Liver (tissue), 3 donors: ENCODE measurements at regions not wholly inside any gene's neighbourhood (a gene's known extent, or its start where the extent isn't known, plus 50 kb on each side); places are given as distances from the start of the nearest gene placed in this dataset.

Experiments
- FOXA1 ChIP-seq: IDR thresholded peaks from 2 replicates; pipeline ENCODE4 v1.6.1; 2016; ENCODE audit warnings: antibody characterized with exemption
- RAD21 ChIP-seq, 2 donors: IDR thresholded peaks; 2 replicates each; pipeline ENCODE4 v1.6.1; 2016; ENCODE audit warnings: antibody characterized with exemption in 2 of 2, mild to moderate bottlenecking in 2 of 2
- RXRA ChIP-seq, 2 donors: IDR thresholded peaks; 2 replicates each; pipeline ENCODE4 v1.6.1; 2017 to 2018; ENCODE audit warnings: antibody characterized with exemption in 2 of 2, mild to moderate bottlenecking in 1 of 2
- TAF1 ChIP-seq: conservative IDR thresholded peaks from 2 replicates; pipeline ENCODE4 v1.6.1; 2016; ENCODE audit warnings: antibody characterized with exemption, mild to moderate bottlenecking
- TF ChIP-seq, protein P1 (sequence below): IDR thresholded peaks from 2 replicates; pipeline ENCODE4 v1.6.1; 2016; ENCODE audit warnings: antibody characterized with exemption
- TF ChIP-seq, protein P2 (sequence below): fragments of 150-350 bp; IDR thresholded peaks from 2 replicates; pipeline ENCODE4 v1.5.1; 2017; ENCODE audit warnings: improper control_type of control experiment, low read depth, low read length; ENCODE audit not compliant: missing input control
- TF ChIP-seq, protein P3 (sequence below): IDR thresholded peaks from 2 replicates; pipeline ENCODE4 v1.6.1; 2016; ENCODE audit warnings: antibody characterized with exemption, mild to moderate bottlenecking
- donor health status: healthy.
- donor health status: healthy.

DNA sequence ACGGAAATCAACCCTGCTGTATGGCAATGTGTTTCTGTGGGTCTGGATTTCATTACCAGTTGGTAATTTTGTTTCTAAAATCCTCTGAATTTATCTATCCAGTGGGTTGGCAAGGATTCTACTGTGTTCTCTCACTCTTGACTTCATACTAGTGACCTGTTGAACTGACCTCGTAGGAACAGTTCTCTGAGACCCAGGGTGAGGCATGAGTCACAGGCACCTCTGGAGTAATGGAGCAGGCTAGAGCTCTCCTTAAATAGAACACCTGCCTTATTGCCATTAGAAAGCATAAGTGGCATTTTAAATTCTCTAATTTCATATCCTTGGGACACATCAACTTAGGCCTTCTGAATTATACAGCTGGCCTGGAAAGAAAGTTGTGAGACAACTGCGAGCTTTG is 258.3 kb upstream of the NAV3 start:
- TF ChIP-seq TAF1: no peak
- TF ChIP-seq, protein P1, sequence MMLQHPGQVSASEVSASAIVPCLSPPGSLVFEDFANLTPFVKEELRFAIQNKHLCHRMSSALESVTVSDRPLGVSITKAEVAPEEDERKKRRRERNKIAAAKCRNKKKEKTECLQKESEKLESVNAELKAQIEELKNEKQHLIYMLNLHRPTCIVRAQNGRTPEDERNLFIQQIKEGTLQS: no peak
- TF ChIP-seq, protein P2, sequence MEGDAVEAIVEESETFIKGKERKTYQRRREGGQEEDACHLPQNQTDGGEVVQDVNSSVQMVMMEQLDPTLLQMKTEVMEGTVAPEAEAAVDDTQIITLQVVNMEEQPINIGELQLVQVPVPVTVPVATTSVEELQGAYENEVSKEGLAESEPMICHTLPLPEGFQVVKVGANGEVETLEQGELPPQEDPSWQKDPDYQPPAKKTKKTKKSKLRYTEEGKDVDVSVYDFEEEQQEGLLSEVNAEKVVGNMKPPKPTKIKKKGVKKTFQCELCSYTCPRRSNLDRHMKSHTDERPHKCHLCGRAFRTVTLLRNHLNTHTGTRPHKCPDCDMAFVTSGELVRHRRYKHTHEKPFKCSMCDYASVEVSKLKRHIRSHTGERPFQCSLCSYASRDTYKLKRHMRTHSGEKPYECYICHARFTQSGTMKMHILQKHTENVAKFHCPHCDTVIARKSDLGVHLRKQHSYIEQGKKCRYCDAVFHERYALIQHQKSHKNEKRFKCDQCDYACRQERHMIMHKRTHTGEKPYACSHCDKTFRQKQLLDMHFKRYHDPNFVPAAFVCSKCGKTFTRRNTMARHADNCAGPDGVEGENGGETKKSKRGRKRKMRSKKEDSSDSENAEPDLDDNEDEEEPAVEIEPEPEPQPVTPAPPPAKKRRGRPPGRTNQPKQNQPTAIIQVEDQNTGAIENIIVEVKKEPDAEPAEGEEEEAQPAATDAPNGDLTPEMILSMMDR: no peak
- TF ChIP-seq, protein P3, sequence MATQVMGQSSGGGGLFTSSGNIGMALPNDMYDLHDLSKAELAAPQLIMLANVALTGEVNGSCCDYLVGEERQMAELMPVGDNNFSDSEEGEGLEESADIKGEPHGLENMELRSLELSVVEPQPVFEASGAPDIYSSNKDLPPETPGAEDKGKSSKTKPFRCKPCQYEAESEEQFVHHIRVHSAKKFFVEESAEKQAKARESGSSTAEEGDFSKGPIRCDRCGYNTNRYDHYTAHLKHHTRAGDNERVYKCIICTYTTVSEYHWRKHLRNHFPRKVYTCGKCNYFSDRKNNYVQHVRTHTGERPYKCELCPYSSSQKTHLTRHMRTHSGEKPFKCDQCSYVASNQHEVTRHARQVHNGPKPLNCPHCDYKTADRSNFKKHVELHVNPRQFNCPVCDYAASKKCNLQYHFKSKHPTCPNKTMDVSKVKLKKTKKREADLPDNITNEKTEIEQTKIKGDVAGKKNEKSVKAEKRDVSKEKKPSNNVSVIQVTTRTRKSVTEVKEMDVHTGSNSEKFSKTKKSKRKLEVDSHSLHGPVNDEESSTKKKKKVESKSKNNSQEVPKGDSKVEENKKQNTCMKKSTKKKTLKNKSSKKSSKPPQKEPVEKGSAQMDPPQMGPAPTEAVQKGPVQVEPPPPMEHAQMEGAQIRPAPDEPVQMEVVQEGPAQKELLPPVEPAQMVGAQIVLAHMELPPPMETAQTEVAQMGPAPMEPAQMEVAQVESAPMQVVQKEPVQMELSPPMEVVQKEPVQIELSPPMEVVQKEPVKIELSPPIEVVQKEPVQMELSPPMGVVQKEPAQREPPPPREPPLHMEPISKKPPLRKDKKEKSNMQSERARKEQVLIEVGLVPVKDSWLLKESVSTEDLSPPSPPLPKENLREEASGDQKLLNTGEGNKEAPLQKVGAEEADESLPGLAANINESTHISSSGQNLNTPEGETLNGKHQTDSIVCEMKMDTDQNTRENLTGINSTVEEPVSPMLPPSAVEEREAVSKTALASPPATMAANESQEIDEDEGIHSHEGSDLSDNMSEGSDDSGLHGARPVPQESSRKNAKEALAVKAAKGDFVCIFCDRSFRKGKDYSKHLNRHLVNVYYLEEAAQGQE: no peak
- no peak for TF ChIP-seq RXRA (IDR thresholded peaks at IDR 0.05)
- no peak for TF ChIP-seq FOXA1
- TF ChIP-seq RAD21 (IDR thresholded peaks at IDR 0.05): no peak
